ENCODE measurements at regions not wholly inside any gene's neighbourhood (a gene's known extent, or its start where the extent isn't known, plus 50 kb on each side); places are given as distances from the start of the nearest gene placed in this dataset.

DNA sequence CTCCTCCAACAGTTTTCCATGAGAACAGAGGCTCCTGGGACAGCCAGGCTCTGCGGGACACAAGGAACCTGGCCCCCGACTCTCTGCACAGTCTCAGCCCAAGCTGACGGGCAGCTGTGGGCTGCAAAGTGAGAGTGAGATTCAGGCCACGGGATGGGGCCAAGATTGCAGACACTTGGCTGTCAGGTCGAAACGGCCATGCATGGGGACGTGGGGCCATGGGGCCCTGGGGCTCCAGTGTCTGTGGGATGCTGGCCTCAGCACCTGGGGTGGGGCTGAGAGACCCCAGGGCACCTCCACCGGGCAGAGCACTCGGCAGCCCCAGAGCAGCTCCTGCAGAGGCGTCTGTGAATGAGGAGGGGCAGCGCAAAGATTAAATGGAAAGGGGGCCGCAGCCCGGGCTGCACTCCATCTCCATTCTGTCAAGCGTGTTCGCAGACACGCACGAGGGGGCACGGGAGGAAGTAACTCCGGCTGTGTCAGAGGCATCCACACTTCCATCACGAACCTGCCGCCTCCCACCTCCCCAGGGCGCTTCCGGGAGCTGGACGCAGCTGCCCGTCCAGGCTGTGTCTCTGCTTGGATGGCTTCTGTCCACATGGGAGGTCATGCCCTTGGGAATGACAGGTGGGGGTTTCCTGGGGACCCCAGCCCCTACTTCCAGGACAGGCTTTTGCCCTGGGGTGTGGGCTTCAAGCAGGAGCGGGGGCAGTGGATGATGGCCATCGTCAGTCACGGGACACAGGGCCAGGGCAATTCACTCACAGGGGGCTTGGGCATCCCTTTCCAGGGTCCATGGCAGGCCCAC lies 82.8 kb upstream of the NKX1-1 start:
- H2AFZ ChIP-seq (ENCODE audit: low read depth, low read length, severe bottlenecking) = no peak overlapping the region
- TF ChIP-seq, protein P1, sequence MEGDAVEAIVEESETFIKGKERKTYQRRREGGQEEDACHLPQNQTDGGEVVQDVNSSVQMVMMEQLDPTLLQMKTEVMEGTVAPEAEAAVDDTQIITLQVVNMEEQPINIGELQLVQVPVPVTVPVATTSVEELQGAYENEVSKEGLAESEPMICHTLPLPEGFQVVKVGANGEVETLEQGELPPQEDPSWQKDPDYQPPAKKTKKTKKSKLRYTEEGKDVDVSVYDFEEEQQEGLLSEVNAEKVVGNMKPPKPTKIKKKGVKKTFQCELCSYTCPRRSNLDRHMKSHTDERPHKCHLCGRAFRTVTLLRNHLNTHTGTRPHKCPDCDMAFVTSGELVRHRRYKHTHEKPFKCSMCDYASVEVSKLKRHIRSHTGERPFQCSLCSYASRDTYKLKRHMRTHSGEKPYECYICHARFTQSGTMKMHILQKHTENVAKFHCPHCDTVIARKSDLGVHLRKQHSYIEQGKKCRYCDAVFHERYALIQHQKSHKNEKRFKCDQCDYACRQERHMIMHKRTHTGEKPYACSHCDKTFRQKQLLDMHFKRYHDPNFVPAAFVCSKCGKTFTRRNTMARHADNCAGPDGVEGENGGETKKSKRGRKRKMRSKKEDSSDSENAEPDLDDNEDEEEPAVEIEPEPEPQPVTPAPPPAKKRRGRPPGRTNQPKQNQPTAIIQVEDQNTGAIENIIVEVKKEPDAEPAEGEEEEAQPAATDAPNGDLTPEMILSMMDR (IDR thresholded peaks at IDR 0.05; ENCODE audit: insufficient read depth, low read length, poor library complexity, severe bottlenecking) = no peak
- TF ChIP-seq EZH2phosphoT487 (conservative IDR thresholded peaks at IDR 0.05; ENCODE audit: low read length) = no peak
- H4K20me1 ChIP-seq (ENCODE audit: low read depth, low read length) = no peaks in the 10 kb centered on the region
- H3F3A ChIP-seq (ENCODE audit: insufficient read depth) = no peaks in the 10 kb centered on the region
- H3K9me3 ChIP-seq (ENCODE audit: insufficient read depth, low read length) = peaks cover 15% of the 10 kb centered on the region; the same call in 1 of the 2 replicates
- no peaks in the 10 kb centered on the region for H3K36me3 ChIP-seq (ENCODE audit: low read length)
- no peaks in the 10 kb centered on the region for H3K27me3 ChIP-seq (ENCODE audit: low read length)
- no peak overlapping the region for H3K4me3 ChIP-seq (ENCODE audit: insufficient read depth, low read length, poor library complexity, severe bottlenecking)
- no peak overlapping the region for H3K4me2 ChIP-seq (ENCODE audit: low read depth, low read length, poor library complexity, severe bottlenecking)
- H3K27ac ChIP-seq (ENCODE audit: low read depth, low read length) = no peak overlapping the region
- no peaks in the 10 kb centered on the region for H3K79me2 ChIP-seq (ENCODE audit: insufficient read depth, low read length)
- no peaks in the 10 kb centered on the region for H3K9me2 ChIP-seq (replicated peaks; ENCODE audit: insufficient read depth, low read length)
- no peak overlapping the region for H3K9ac ChIP-seq (ENCODE audit: low read length)

DNA sequence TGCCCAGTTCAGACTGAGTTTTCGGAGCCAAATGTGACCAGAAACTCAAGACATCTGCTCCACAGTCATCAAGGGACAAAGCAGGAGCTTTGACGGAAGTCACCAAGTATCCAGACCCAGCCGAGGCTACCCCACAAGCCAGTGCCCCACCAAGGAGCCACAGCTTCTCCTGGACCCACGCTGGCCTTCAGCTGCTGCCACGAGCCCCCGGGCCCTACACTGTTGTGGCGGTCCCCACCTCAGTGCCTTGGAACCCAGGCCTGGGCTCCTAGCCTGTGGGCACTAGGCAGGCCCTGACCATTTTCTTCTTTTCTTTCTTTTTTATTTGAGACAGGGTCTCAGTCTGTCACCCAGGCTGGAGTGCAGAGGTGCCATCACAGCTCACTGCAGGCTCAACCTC lies 82.1 kb upstream of the NKX1-1 start:
- H3K4me2 ChIP-seq (ENCODE audit: low read depth, low read length, poor library complexity, severe bottlenecking) = no peak overlapping the region
- no peaks in the 10 kb centered on the region for H3K9me2 ChIP-seq (replicated peaks; ENCODE audit: insufficient read depth, low read length)
- TF ChIP-seq, protein P1 (IDR thresholded peaks at IDR 0.05; ENCODE audit: insufficient read depth, low read length, poor library complexity, severe bottlenecking) = no peak
- no peak for TF ChIP-seq EZH2phosphoT487 (conservative IDR thresholded peaks at IDR 0.05; ENCODE audit: low read length)

DNA sequence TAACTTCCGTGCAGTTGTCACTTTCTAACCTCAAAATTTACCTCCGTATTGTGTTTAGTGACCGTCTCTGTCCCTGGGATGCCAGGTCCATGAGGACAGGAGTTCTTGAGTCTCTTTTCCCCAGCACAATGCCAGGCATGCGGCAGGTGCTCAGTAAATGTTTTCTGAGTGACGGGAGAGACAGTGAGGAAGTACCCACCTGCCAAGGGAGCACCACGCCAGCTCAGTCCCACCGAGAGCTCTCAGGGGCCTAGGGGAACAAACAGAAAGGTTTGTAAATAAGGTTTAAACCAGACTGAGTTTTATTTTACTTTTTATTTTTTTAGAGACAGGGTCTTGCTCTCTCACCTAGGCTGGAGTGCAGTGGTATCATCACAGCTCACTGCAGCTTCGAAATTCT lies 81.5 kb upstream of the NKX1-1 start:
- no peak overlapping the region for H2AFZ ChIP-seq (ENCODE audit: low read depth, low read length, severe bottlenecking)
- H4K20me1 ChIP-seq (ENCODE audit: low read depth, low read length) = no peaks in the 10 kb centered on the region
- H3K4me3 ChIP-seq (ENCODE audit: insufficient read depth, low read length, poor library complexity, severe bottlenecking) = no peak overlapping the region
- no peak overlapping the region for H3K4me2 ChIP-seq (ENCODE audit: low read depth, low read length, poor library complexity, severe bottlenecking)
- H3K36me3 ChIP-seq (ENCODE audit: low read length) = no peaks in the 10 kb centered on the region
- H3K9ac ChIP-seq (ENCODE audit: low read length) = no peak overlapping the region
- no peaks in the 10 kb centered on the region for H3F3A ChIP-seq (ENCODE audit: insufficient read depth)
- H3K79me2 ChIP-seq (ENCODE audit: insufficient read depth, low read length) = no peaks in the 10 kb centered on the region
- no peaks in the 10 kb centered on the region for H3K9me2 ChIP-seq (replicated peaks; ENCODE audit: insufficient read depth, low read length)
- H3K27ac ChIP-seq (ENCODE audit: low read depth, low read length) = no peak overlapping the region
- H3K9me3 ChIP-seq (ENCODE audit: insufficient read depth, low read length) = peaks cover 15% of the 10 kb centered on the region; the same call in 1 of the 2 replicates
- TF ChIP-seq, protein P1 (IDR thresholded peaks at IDR 0.05; ENCODE audit: insufficient read depth, low read length, poor library complexity, severe bottlenecking) = no peak
- TF ChIP-seq EZH2phosphoT487 (conservative IDR thresholded peaks at IDR 0.05; ENCODE audit: low read length) = no peak
- no peaks in the 10 kb centered on the region for H3K27me3 ChIP-seq (ENCODE audit: low read length)

More for the DNA sequence above, 82.1 kb upstream of the NKX1-1 start:
- Histone ChIP-seq H3K9me3 (ENCODE audit: insufficient read depth, low read length) (peaks cover 15% of the 10 kb centered on the region; the same call in 1 of the 2 replicates), H3K36me3 (ENCODE audit: low read length) (no peaks in the 10 kb centered on the region), H4K20me1 (ENCODE audit: low read depth, low read length) (no peaks in the 10 kb centered on the region), H3K79me2 (ENCODE audit: insufficient read depth, low read length) (no peaks in the 10 kb centered on the region), H3K9ac (ENCODE audit: low read length) (no peak overlapping the region), H3K27me3 (ENCODE audit: low read length) (no peaks in the 10 kb centered on the region), H2AFZ (ENCODE audit: low read depth, low read length, severe bottlenecking) (no peak overlapping the region), H3K27ac (ENCODE audit: low read depth, low read length) (no peak overlapping the region), H3K4me3 (ENCODE audit: insufficient read depth, low read length, poor library complexity, severe bottlenecking) (no peak overlapping the region), H3F3A (ENCODE audit: insufficient read depth) (no peaks in the 10 kb centered on the region)
